ENCODE measurements at regions not wholly inside any gene's neighbourhood (a gene's known extent, or its start where the extent isn't known, plus 50 kb on each side); places are given as distances from the start of the nearest gene placed in this dataset.
"Not testable (repeated sequence)": the region's sequence is repeated elsewhere in the genome, so short reads cannot be mapped to it uniquely, and the experiment has no call there.

GRCh38 chr5:92206681-92207080 lies 823.6 kb upstream of the ARRDC3 start:
- no peak overlapping the region for H3K4me3 ChIP-seq (ENCODE audit: low read depth, low read length)
- TF ChIP-seq CTCF (IDR thresholded peaks at IDR 0.05; ENCODE audit: insufficient read depth, low read depth, low read length) = no peak
- no peak for DNase-seq (ENCODE audit: low read depth)

GRCh38 chr5:92199035-92199434 lies 815.9 kb upstream of the ARRDC3 start:
- peak overlapping the region; percentile 27 for H3K4me3 ChIP-seq (ENCODE audit: low read depth, low read length)
- DNase-seq (ENCODE audit: low read depth) = not testable (repeated sequence)

- DNase-seq (ENCODE audit: low read depth) = no peak
- H3K4me3 ChIP-seq (ENCODE audit: low read depth, low read length) = no peak overlapping the region
- no peak for TF ChIP-seq CTCF (IDR thresholded peaks at IDR 0.05; ENCODE audit: insufficient read depth, low read depth, low read length)
Measured at GRCh38 chr5:92181656-92182055, 798.5 kb upstream of the ARRDC3 start.

- no peak overlapping the region for H3K4me3 ChIP-seq (ENCODE audit: low read depth, low read length)
- TF ChIP-seq CTCF (IDR thresholded peaks at IDR 0.05; ENCODE audit: insufficient read depth, low read depth, low read length) = no peak
- no peak for DNase-seq (ENCODE audit: low read depth)
Measured at GRCh38 chr5:92180391-92180790, 797.3 kb upstream of the ARRDC3 start.

- H3K4me3 ChIP-seq (ENCODE audit: low read depth, low read length) = no peak overlapping the region
- no peak for DNase-seq (ENCODE audit: low read depth)
- TF ChIP-seq CTCF (IDR thresholded peaks at IDR 0.05; ENCODE audit: insufficient read depth, low read depth, low read length) = no peak
Measured at GRCh38 chr5:92179651-92180050, 796.5 kb upstream of the ARRDC3 start.

GRCh38 chr5:92177926-92178487 lies 794.9 kb upstream of the ARRDC3 start:
- no peak overlapping the region for H3K4me3 ChIP-seq (ENCODE audit: low read depth, low read length)
- no peak for DNase-seq (ENCODE audit: low read depth)
- no peak for TF ChIP-seq CTCF (IDR thresholded peaks at IDR 0.05; ENCODE audit: insufficient read depth, low read depth, low read length)

- DNase-seq (ENCODE audit: low read depth) = no peak
- H3K4me3 ChIP-seq (ENCODE audit: low read depth, low read length) = no peak overlapping the region
- no peak for TF ChIP-seq CTCF (IDR thresholded peaks at IDR 0.05; ENCODE audit: insufficient read depth, low read depth, low read length)
Measured at GRCh38 chr5:92163906-92164305, 780.8 kb upstream of the ARRDC3 start.
